ENCODE measurements at regions not wholly inside any gene's neighbourhood (a gene's known extent, or its start where the extent isn't known, plus 50 kb on each side); places are given as distances from the start of the nearest gene placed in this dataset.

- TF ChIP-seq CTCF (IDR thresholded peaks at IDR 0.05): no peak
- no peak for TF ChIP-seq NFIC (IDR thresholded peaks at IDR 0.05; ENCODE audit: borderline replicate concordance)
- TF ChIP-seq SMC3 (IDR thresholded peaks at IDR 0.05; ENCODE audit: low read depth, low read length): no peak
These were observed 379.7 kb downstream of the RPS24 start for GRCh38 chr10:78413076-78414055.
